GM10266 (cell line): ENCODE measurements at regions not wholly inside any gene's neighbourhood (a gene's known extent, or its start where the extent isn't known, plus 50 kb on each side); places are given as distances from the start of the nearest gene placed in this dataset.

Experiments
- DNase-seq: peaks from one replicate; pipeline ENCODE4 v3.0.0; 2012; ENCODE audit errors: extremely low spot score
- CTCF ChIP-seq: IDR thresholded peaks from 2 replicates; pipeline ENCODE4 v1.5.1; 2012; ENCODE audit warnings: mild to moderate bottlenecking, low read depth; ENCODE audit not compliant: control insufficient read depth, insufficient read depth; ENCODE audit errors: missing control alignments

GRCh38 chr5:89098199-89098756 is 215.3 kb upstream of the MEF2C start:
- TF ChIP-seq CTCF, result no peak
- DNase-seq, result no peak

GRCh38 chr5:89097103-89097502 is 214.1 kb upstream of the MEF2C start:
- DNase-seq, result no peak
- TF ChIP-seq CTCF, result no peak

- TF ChIP-seq CTCF, result no peak
These were observed 212.4 kb upstream of the MEF2C start for GRCh38 chr5:89095341-89095740.

GRCh38 chr5:89090037-89090436 is 207.1 kb upstream of the MEF2C start:
- no peak for TF ChIP-seq CTCF
- DNase-seq, result no peak

More at GRCh38 chr5:89095341-89095740, 212.4 kb upstream of the MEF2C start:
- no peak for DNase-seq

GRCh38 chr5:89087551-89088318 is 204.8 kb upstream of the MEF2C start:
- no peak for TF ChIP-seq CTCF
- DNase-seq, result no peak

- peak; percentile 5 for DNase-seq
These were observed 204.1 kb upstream of the MEF2C start for GRCh38 chr5:89087128-89087527.

More at GRCh38 chr5:89087128-89087527, 204.1 kb upstream of the MEF2C start:
- TF ChIP-seq CTCF, result no peak
